DND-41 (cell line): ENCODE measurements at regions not wholly inside any gene's neighbourhood (a gene's known extent, or its start where the extent isn't known, plus 50 kb on each side); places are given as distances from the start of the nearest gene placed in this dataset.

Source experiments
- CTCF ChIP-seq: IDR thresholded peaks from 2 replicates; pipeline ENCODE4 v1.5.1; 2012; ENCODE audit warnings: borderline replicate concordance, low read length, moderate library complexity, mild to moderate bottlenecking; ENCODE audit not compliant: poor library complexity, severe bottlenecking; ENCODE audit errors: extremely low read depth
- EZH2 ChIP-seq: IDR thresholded peaks from 3 replicates; pipeline ENCODE4 v1.6.1; 2012; ENCODE audit warnings: borderline replicate concordance, low read depth, mild to moderate bottlenecking, moderate library complexity, low read length, inconsistent platforms; ENCODE audit not compliant: severe bottlenecking

- TF ChIP-seq CTCF, result no peak
- TF ChIP-seq EZH2, result no peak
These were observed 525.7 kb downstream of the RAB28 start for GRCh38 chr4:12958436-12958835.
